ENCODE measurements at regions not wholly inside any gene's neighbourhood (a gene's known extent, or its start where the extent isn't known, plus 50 kb on each side); places are given as distances from the start of the nearest gene placed in this dataset.

GRCh38 chr3:110727056-110727455, 344.6 kb upstream of the NECTIN3 start:
- H3K27ac ChIP-seq = no peak overlapping the region

GRCh38 chr3:110731148-110731547, 340.5 kb upstream of the NECTIN3 start:
- H3K4me1 ChIP-seq = no peaks in the 10 kb centered on the region
- H3K27me3 ChIP-seq = no peaks in the 10 kb centered on the region
- intact Hi-C loops (cut with DNase I) = no loop called here
- ATAC-seq (no peak), DNase-seq (no peak)
- no peaks in the 10 kb centered on the region for H3K36me3 ChIP-seq
- no peak overlapping the region for H3K4me3 ChIP-seq
- no peak for TF ChIP-seq CTCF (IDR thresholded peaks at IDR 0.05)
- no peaks in the 10 kb centered on the region for H3K9me3 ChIP-seq
- H3K27ac ChIP-seq = no peak overlapping the region

More at GRCh38 chr3:110727056-110727455, 344.6 kb upstream of the NECTIN3 start:
- no peak for TF ChIP-seq CTCF (IDR thresholded peaks at IDR 0.05)
- Histone ChIP-seq H3K27me3 (no peaks in the 10 kb centered on the region), H3K9me3 (no peaks in the 10 kb centered on the region), H3K36me3 (no peaks in the 10 kb centered on the region), H3K4me1 (no peaks in the 10 kb centered on the region), H3K4me3 (no peak overlapping the region)
- ATAC-seq = no peak
- no peak for DNase-seq
- intact Hi-C loops (cut with DNase I) = no loop called here

GRCh38 chr3:110732420-110732819, 339.2 kb upstream of the NECTIN3 start:
- intact Hi-C loops (cut with DNase I) = no loop called here
- no peaks in the 10 kb centered on the region for H3K9me3 ChIP-seq
- no peaks in the 10 kb centered on the region for H3K4me1 ChIP-seq
- H3K27me3 ChIP-seq = no peaks in the 10 kb centered on the region
- ATAC-seq (no peak), DNase-seq (no peak)
- H3K27ac ChIP-seq = no peak overlapping the region
- TF ChIP-seq CTCF (IDR thresholded peaks at IDR 0.05) = no peak
- H3K36me3 ChIP-seq = no peaks in the 10 kb centered on the region
- no peak overlapping the region for H3K4me3 ChIP-seq

- Histone ChIP-seq H3K27me3 (no peaks in the 10 kb centered on the region), H3K36me3 (no peaks in the 10 kb centered on the region), H3K4me1 (no peaks in the 10 kb centered on the region), H3K27ac (no peak overlapping the region), H3K9me3 (no peaks in the 10 kb centered on the region), H3K4me3 (no peak overlapping the region)
- ATAC-seq (no peak), DNase-seq (no peak)
- intact Hi-C loops (cut with DNase I) = no loop called here
- TF ChIP-seq CTCF (IDR thresholded peaks at IDR 0.05) = no peak
These were observed 338.6 kb upstream of the NECTIN3 start for GRCh38 chr3:110733045-110733444.

- H3K4me3 ChIP-seq = no peak overlapping the region
- ATAC-seq (no peak), DNase-seq (no peak)
- intact Hi-C loops (cut with DNase I) = no loop called here
- H3K9me3 ChIP-seq = no peaks in the 10 kb centered on the region
- no peaks in the 10 kb centered on the region for H3K4me1 ChIP-seq
- no peaks in the 10 kb centered on the region for H3K27me3 ChIP-seq
- no peak for TF ChIP-seq CTCF (IDR thresholded peaks at IDR 0.05)
- no peak overlapping the region for H3K27ac ChIP-seq
- H3K36me3 ChIP-seq = no peaks in the 10 kb centered on the region
These were observed 337.1 kb upstream of the NECTIN3 start for GRCh38 chr3:110734524-110734923.

- ATAC-seq (no peak), DNase-seq (no peak)
- H3K27ac ChIP-seq = no peak overlapping the region
- intact Hi-C loops (cut with DNase I) = no loop called here
- no peaks in the 10 kb centered on the region for H3K9me3 ChIP-seq
- no peaks in the 10 kb centered on the region for H3K36me3 ChIP-seq
- no peaks in the 10 kb centered on the region for H3K27me3 ChIP-seq
- H3K4me3 ChIP-seq = no peak overlapping the region
- H3K4me1 ChIP-seq = no peaks in the 10 kb centered on the region
- TF ChIP-seq CTCF (IDR thresholded peaks at IDR 0.05) = no peak
These were observed 335.3 kb upstream of the NECTIN3 start for GRCh38 chr3:110736332-110736731.

All from upper lobe of right lung (tissue), 1 donor.